A673 (cell line): ENCODE measurements at regions not wholly inside any gene's neighbourhood (a gene's known extent, or its start where the extent isn't known, plus 50 kb on each side); places are given as distances from the start of the nearest gene placed in this dataset.

Experiments
- BruUV-seq: library from RNA; stranded (reverse); fragments of 400-500 nt; replicated peaks from 2 replicates; lab custom pipeline; 2021; lab: Mats Ljungman, UMichigan
- CTCF ChIA-PET: fragments of 300-600 bp; sonication (Branson Sonifier 250); formaldehyde crosslinking; loops from one replicate; lab custom pipeline; 2022; ENCODE audit warnings: antibody characterized with exemption; lab: Charles Lee
- POLR2A ChIA-PET: fragments of 300-600 bp; sonication (Branson Sonifier 250); formaldehyde crosslinking; loops from one replicate; lab custom pipeline; 2022; ENCODE audit warnings: antibody characterized with exemption; ENCODE audit not compliant: low non-redundant PET; lab: Charles Lee
- DNase-seq: peaks from one replicate; pipeline ENCODE4 v3.0.0-alpha.2; 2015; ENCODE audit warnings: low spot score
- H3K27ac ChIP-seq: fragments of 200-600 bp; sonication (generic); 2 replicates; pipeline ENCODE4 v1.5.1; 2016; ENCODE audit warnings: mixed run types, low read depth, mild to moderate bottlenecking, mixed read lengths, antibody characterized with exemption, low read length; ENCODE audit not compliant: poor library complexity, severe bottlenecking
- H3K27me3 ChIP-seq: fragments of 200-600 bp; sonication (generic); replicated peaks from 2 replicates; pipeline ENCODE4 v1.6.1; 2017; ENCODE audit warnings: mixed run types, low read depth, mild to moderate bottlenecking, mixed read lengths, antibody characterized with exemption, low read length; ENCODE audit not compliant: insufficient read depth, poor library complexity
- H3K36me3 ChIP-seq: fragments of 200-600 bp; sonication (generic); 2 replicates; pipeline ENCODE4 v1.6.1; 2016; ENCODE audit warnings: mixed run types, mild to moderate bottlenecking, mixed read lengths, antibody characterized with exemption, low read length; ENCODE audit not compliant: insufficient read depth, poor library complexity, severe bottlenecking
- H3K4me1 ChIP-seq: fragments of 200-600 bp; sonication (generic); 2 replicates; pipeline ENCODE4 v1.6.1; 2017; ENCODE audit warnings: mixed run types, mild to moderate bottlenecking, mixed read lengths, antibody characterized with exemption, low read length; ENCODE audit not compliant: insufficient read depth, poor library complexity, severe bottlenecking
- H3K4me3 ChIP-seq: fragments of 200-600 bp; sonication (generic); 2 replicates; pipeline ENCODE4 v1.5.1; 2016; ENCODE audit warnings: low read depth, mixed run types, mild to moderate bottlenecking, mixed read lengths, low read length; ENCODE audit not compliant: poor library complexity, severe bottlenecking
- H3K9me3 ChIP-seq: fragments of 200-600 bp; sonication (generic); 2 replicates; pipeline ENCODE4 v1.6.1; 2016; ENCODE audit warnings: mixed run types, low read depth, mild to moderate bottlenecking, mixed read lengths, antibody characterized with exemption, low read length; ENCODE audit not compliant: poor library complexity, severe bottlenecking
- CTCF ChIP-seq: fragments of 300-800, 200-600 bp; sonication (generic); conservative IDR thresholded peaks from 2 replicates; pipeline ENCODE4 v1.5.1; 2017; ENCODE audit warnings: low read depth, mild to moderate bottlenecking, antibody characterized with exemption, low read length, moderate library complexity, mixed read lengths
- EZH2 ChIP-seq: fragments of 200-600 bp; sonication (generic); IDR thresholded peaks from 2 replicates; pipeline ENCODE4 v1.6.1; 2017; ENCODE audit warnings: borderline replicate concordance, low read depth, mild to moderate bottlenecking, mixed read lengths, antibody characterized with exemption, low read length; ENCODE audit not compliant: poor library complexity, severe bottlenecking
- intact Hi-C: fragments of 100-400 bp; cut with micrococcal nuclease; formaldehyde crosslinking; loops from one replicate; pipeline ENCODE4 v1.10.0; 2022; ENCODE audit not compliant: unreplicated experiment

GRCh38 chr4:149980121-149980682, 98.0 kb upstream of the DCLK2 start:
- TF ChIP-seq CTCF, result no peak
- Histone ChIP-seq H3K36me3 (no peaks in the 10 kb centered on the region), H3K27me3 (no peaks in the 10 kb centered on the region), H3K4me1 (peaks cover 9% of the 10 kb centered on the region), H3K27ac (no peak overlapping the region), H3K9me3 (no peaks in the 10 kb centered on the region), H3K4me3 (no peak overlapping the region)
- no TSS peak for BruUV-seq
- POLR2A ChIA-PET, result no interaction called here
- intact Hi-C loops, result loop anchor here (2.0 kb wide), 1 partner anchor 263 kb away; no protein-coding TSS in a partner anchor
- no peak for DNase-seq
- CTCF ChIA-PET, result no interaction called here

GRCh38 chr4:149980941-149981340, 97.3 kb upstream of the DCLK2 start:
- H3K4me3 ChIP-seq, result no peak overlapping the region
- no peak overlapping the region for H3K27ac ChIP-seq
- TF ChIP-seq CTCF (peak; percentile 85), EZH2 (no peak)
- peak; percentile 73 for DNase-seq
- intact Hi-C loops, result loop anchor here (2.0 kb wide), 1 partner anchor 262 kb away; no protein-coding TSS in a partner anchor
- POLR2A ChIA-PET, result no interaction called here
- H3K27me3 ChIP-seq, result no peaks in the 10 kb centered on the region
- BruUV-seq, result no TSS peak
- no peaks in the 10 kb centered on the region for H3K9me3 ChIP-seq
- no peaks in the 10 kb centered on the region for H3K36me3 ChIP-seq
- CTCF ChIA-PET, result no interaction called here
- H3K4me1 ChIP-seq, result peaks cover 13% of the 10 kb centered on the region

GRCh38 chr4:149983401-149983800, 94.8 kb upstream of the DCLK2 start:
- Histone ChIP-seq H3K27ac (no peak overlapping the region), H3K4me1 (peaks cover 36% of the 10 kb centered on the region), H3K36me3 (no peaks in the 10 kb centered on the region), H3K4me3 (no peak overlapping the region), H3K27me3 (no peaks in the 10 kb centered on the region), H3K9me3 (no peaks in the 10 kb centered on the region)
- TF ChIP-seq CTCF, result no peak
- no peak for TF ChIP-seq EZH2
- intact Hi-C loops, result no loop called here
- DNase-seq, result no peak
- no TSS peak for BruUV-seq
- CTCF ChIA-PET, result interaction anchor here (0.6 kb wide), 1 partner anchor 124 kb away, joined by 7 read pairs; no protein-coding TSS in a partner anchor
- POLR2A ChIA-PET, result interaction anchor here (0.7 kb wide), 1 partner anchor 880 kb away, joined by 4 read pairs; no protein-coding TSS in a partner anchor
